DND-41 (cell line): ENCODE measurements at regions not wholly inside any gene's neighbourhood (a gene's known extent, or its start where the extent isn't known, plus 50 kb on each side); places are given as distances from the start of the nearest gene placed in this dataset.

Source experiments
- EZH2 ChIP-seq: IDR thresholded peaks from 3 replicates; pipeline ENCODE4 v1.6.1; 2012; ENCODE audit warnings: borderline replicate concordance, low read depth, mild to moderate bottlenecking, moderate library complexity, low read length, inconsistent platforms; ENCODE audit not compliant: severe bottlenecking
- TF ChIP-seq, protein P1 (sequence below): IDR thresholded peaks from 2 replicates; pipeline ENCODE4 v1.5.1; 2012; ENCODE audit warnings: borderline replicate concordance, low read length, moderate library complexity, mild to moderate bottlenecking; ENCODE audit not compliant: poor library complexity, severe bottlenecking; ENCODE audit errors: extremely low read depth

DNA sequence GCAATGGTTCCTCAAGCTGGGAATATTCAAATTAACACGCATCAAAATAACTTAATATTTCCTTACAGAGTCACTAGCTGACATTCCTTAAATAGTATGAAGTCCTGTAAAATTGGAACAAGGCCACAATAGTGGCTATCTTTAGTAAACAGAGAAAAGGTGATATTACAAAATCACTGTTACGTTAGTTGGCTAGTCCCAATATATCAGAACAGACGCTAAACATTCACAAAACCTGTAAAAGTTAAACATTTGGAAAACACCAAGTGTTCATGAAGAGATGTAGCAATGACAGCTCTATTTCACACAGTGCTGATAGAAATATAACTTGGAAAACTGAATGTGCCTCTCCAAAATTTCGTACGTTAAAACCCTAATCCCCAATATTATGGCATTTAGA lies 61.0 kb upstream of the FAM47C start:
- TF ChIP-seq, protein P1, sequence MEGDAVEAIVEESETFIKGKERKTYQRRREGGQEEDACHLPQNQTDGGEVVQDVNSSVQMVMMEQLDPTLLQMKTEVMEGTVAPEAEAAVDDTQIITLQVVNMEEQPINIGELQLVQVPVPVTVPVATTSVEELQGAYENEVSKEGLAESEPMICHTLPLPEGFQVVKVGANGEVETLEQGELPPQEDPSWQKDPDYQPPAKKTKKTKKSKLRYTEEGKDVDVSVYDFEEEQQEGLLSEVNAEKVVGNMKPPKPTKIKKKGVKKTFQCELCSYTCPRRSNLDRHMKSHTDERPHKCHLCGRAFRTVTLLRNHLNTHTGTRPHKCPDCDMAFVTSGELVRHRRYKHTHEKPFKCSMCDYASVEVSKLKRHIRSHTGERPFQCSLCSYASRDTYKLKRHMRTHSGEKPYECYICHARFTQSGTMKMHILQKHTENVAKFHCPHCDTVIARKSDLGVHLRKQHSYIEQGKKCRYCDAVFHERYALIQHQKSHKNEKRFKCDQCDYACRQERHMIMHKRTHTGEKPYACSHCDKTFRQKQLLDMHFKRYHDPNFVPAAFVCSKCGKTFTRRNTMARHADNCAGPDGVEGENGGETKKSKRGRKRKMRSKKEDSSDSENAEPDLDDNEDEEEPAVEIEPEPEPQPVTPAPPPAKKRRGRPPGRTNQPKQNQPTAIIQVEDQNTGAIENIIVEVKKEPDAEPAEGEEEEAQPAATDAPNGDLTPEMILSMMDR, result no peak
- TF ChIP-seq EZH2, result no peak
